ENCODE measurements at regions not wholly inside any gene's neighbourhood (a gene's known extent, or its start where the extent isn't known, plus 50 kb on each side); places are given as distances from the start of the nearest gene placed in this dataset.
"Not testable (repeated sequence)": the region's sequence is repeated elsewhere in the genome, so short reads cannot be mapped to it uniquely, and the experiment has no call there.

GRCh38 chr13:63864171-63864902, 2448.7 kb upstream of the PCDH20 start:
- DNase-seq: no peak
- TF ChIP-seq POLR2A (IDR thresholded peaks at IDR 0.05; ENCODE audit: low read length) (no peak), GATA1 (IDR thresholded peaks at IDR 0.05; ENCODE audit: low read depth, low read length) (no peak)

- TF ChIP-seq POLR2A (IDR thresholded peaks at IDR 0.05; ENCODE audit: low read length) (no peak), GATA1 (IDR thresholded peaks at IDR 0.05; ENCODE audit: low read depth, low read length) (no peak)
- no peak for DNase-seq
Measured at GRCh38 chr13:63855457-63856118, 2439.9 kb upstream of the PCDH20 start.

- TF ChIP-seq GATA1 (IDR thresholded peaks at IDR 0.05; ENCODE audit: low read depth, low read length) (no peak), POLR2A (IDR thresholded peaks at IDR 0.05; ENCODE audit: low read length) (no peak)
- DNase-seq: no peak
Measured at GRCh38 chr13:63853816-63854215, 2438.2 kb upstream of the PCDH20 start.

GRCh38 chr13:63851526-63851925, 2435.9 kb upstream of the PCDH20 start:
- DNase-seq: no peak
- TF ChIP-seq GATA1 (IDR thresholded peaks at IDR 0.05; ENCODE audit: low read depth, low read length) (no peak), POLR2A (IDR thresholded peaks at IDR 0.05; ENCODE audit: low read length) (no peak)

DNA sequence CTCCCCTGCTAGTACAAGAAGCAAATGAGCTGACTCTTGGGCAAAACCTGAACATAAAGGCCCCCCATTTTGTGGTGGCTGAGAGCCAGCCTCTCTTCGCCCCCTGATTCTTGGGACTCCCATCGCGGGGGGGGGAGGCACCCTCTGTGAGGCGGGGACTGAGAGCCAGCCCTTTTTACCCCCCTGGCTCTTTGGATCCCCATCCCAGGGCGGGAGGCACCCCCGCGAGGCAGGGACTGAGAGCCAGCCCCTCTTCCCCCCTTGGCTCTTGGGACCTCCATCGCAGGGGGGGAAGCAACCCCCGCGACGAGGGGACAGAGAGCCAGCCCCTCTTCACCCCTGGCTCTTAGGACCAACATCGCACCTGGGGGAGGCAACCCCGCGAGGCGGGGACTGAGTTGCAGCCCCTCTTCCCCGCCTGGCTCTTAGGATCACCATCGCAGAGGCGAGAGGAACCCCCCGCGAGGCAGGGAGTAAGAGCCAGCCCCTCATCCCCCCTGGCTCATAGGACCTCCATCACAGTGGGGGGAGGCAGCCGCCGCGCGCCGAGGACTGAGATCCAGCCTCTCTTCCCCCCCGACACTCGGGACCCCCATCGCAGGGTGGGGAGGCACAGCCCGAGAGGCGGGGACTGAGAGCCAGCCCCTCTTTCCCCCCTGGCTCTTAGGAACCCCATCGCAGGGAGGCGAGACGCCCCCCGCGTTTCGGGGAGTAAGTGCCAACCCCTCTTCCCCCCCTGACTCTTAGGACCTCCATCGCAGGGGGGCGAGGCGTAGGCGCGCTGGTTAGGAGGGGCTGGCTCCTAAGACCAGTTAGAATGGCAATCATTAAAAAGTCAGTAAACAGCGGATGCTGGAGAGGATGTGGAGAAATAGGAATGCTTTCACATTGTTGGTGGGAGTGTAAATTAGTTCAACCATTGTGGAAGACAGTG, 2428.4 kb upstream of the PCDH20 start:
- no peak for DNase-seq
- TF ChIP-seq GATA1 (IDR thresholded peaks at IDR 0.05; ENCODE audit: low read depth, low read length) (no peak), POLR2A (IDR thresholded peaks at IDR 0.05; ENCODE audit: low read length) (no peak)

DNA sequence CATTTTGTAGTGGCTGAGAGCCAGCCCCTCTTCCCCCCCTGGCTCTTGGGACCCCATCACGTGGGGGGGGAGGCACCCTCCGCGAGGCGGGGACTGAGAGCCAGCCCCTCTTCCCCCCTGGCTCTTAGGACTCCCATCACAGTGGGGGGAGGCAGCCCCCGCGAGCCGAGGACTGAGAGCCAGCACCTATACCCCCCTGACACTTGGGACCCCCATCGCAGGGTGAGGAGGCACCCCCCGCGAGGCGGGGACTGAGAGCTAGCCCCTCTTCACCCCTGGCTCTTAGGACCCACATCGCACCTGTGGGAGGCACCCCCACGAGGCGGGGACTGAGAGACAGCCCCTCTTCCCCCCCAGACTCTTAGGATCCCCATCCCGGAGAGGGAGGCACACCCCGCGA, 2426.5 kb upstream of the PCDH20 start:
- no peak for DNase-seq
- TF ChIP-seq GATA1 (IDR thresholded peaks at IDR 0.05; ENCODE audit: low read depth, low read length) (no peak), POLR2A (IDR thresholded peaks at IDR 0.05; ENCODE audit: low read length) (no peak)

- no peak for DNase-seq
- no peak for TF ChIP-seq POLR2A (IDR thresholded peaks at IDR 0.05; ENCODE audit: low read length)
- no peak for TF ChIP-seq GATA1 (IDR thresholded peaks at IDR 0.05; ENCODE audit: low read depth, low read length)
Measured at GRCh38 chr13:63840551-63841421, 2425.1 kb upstream of the PCDH20 start.

DNA sequence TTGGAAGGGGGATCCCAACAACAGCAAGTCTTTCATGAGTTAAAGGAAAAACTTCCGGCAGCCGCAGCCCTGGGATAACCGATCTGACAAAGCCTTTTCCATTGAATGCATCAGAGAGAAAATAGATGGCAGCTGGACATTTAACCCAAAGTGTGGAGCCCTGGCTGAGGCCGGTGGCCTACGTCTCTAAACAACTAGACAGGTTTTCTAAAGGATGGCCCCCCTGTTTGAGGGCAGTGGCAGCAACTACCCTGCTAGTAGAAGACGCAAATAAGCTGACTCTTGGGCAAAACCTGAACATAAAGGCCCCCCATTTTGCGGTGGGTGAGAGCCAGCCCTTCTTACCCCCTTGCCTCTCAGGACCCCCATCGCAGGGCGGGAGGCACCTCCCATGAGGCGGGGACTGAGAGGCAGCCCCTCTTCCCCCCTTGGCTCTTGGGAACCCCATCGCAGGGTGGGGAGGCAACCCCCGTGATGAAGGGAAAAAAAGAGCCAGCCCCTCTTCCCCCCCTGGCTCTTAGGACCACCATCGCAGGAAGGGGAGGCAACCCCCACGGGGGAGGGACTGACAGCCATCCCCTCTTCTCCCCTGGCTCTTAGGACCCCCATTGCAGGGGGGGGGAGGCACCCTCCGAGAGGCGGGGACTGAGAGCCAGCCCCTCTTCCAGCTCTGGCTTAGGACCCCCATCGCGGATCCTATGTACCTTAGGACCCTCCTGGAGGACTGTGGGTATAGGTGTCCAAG, 2422.9 kb upstream of the PCDH20 start:
- no peak for DNase-seq
- no peak for TF ChIP-seq GATA1 (IDR thresholded peaks at IDR 0.05; ENCODE audit: low read depth, low read length)
- no peak for TF ChIP-seq POLR2A (IDR thresholded peaks at IDR 0.05; ENCODE audit: low read length)

DNA sequence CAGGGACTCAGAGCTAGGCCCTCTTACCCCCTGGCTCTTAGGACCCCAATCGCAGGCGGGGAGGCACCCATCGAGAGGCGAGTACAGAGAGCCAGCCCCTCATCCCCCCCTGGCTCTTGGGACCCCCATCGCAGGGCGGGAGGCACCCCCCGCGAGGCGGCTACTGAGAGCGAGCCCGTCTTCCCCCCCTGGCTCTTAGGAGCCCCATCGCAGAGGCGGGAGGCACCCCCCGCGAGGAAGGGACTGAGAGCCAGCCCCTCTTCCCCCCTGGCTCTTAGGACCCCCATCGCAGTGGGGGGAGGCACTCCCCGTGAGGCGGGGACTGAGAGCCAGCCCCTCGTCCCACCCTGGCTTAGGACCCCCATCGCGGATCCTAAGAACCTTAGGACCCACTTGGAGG, 2422.1 kb upstream of the PCDH20 start:
- not testable (repeated sequence) for DNase-seq

DNA sequence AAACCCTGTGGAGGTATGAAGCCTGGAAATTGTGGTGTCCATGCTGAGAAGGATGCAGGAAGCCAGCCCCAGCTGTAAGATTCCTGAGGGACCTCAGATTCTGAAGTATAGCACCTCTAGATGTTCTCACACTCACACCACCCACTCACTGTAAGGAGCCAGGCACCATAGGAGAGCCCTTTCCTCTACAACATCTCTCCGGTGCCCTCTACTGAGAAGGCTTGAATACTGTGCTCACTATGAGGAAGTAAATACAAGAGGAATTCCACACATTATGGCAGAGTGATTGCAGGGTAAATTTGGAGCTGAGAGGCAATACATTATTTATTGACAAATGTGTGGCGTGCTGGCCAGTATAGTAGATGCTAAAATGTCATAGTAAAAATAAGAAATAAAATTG, 2414.0 kb upstream of the PCDH20 start:
- DNase-seq: not testable (repeated sequence)

DNA sequence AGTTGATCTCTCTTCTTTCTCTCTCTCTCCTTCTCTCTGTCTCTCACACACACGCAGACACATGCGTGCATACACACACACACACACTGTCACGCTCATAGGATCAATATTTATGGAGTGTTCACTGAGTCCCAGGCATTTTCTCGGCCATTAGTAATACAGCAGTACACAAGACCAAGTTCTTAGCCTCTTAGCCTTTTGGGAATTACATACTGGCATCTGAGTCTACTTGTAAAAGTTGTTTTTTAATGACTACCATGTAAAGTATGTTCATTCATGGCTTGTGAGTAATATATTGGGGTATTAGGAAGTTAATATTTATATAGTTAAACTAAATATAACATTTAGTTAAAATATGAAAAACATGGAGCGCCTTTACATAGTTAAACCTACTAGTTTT, 2406.1 kb upstream of the PCDH20 start:
- not testable (repeated sequence) for DNase-seq

DNA sequence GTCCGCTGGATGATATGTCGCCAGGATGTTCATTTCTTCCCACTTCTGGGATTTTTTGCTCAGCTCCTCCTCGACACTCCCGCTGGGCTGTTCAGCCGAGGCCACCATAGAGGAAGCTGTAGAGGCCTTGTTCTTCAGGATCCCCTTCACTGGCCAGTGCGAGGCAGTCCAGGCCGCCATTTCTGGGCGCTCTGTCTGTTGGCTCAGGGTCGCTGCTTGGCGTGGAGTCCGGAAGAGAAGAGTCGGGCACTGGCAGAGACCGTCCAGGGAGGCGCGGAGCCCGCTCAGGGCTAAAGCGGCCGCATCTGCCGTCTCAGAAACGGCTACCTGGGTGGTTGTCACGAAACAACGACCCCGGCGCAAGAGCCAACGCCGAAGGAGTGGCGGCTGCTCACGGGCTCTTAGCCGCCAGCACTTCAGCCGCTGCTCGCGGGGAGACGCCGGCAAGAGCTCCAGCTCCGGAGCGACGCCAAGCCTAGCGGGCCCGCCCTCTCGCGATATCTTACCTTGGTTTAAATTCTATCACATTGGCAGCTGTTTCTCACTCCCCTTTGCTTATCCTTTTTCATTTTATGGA, 2395.9 kb upstream of the PCDH20 start:
- DNase-seq: not testable (repeated sequence)

- DNase-seq: not testable (repeated sequence)
Measured at GRCh38 chr13:63791134-63791533, 2375.5 kb upstream of the PCDH20 start.
